DMS53 (cell line): ENCODE measurements at regions not wholly inside any gene's neighbourhood (a gene's known extent, or its start where the extent isn't known, plus 50 kb on each side); places are given as distances from the start of the nearest gene placed in this dataset.

Experiments
- DNase-seq: peaks from one replicate; lab custom pipeline; 2025; lab: John Stamatoyannopoulos, UW

DNA sequence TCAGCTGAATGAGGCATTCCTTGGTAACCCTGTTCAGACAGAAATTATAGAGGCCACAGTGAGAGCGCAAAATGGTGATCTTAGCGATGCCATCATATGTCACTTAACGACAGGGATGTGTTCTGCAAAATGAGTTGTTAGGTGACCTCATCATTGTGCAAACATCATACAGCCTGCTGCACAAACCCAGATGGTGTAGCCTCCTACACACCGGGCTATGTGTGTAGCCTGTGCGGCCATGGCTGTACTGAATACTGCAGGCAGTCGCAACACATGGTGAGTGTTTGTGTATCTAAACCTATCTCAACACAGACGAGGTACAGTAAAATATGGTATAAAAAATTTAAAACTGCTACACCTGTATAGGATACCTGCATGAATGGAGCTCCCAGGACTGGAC, 234.1 kb upstream of the PMEPA1 start:
- DNase-seq = peak; percentile 34

DNA sequence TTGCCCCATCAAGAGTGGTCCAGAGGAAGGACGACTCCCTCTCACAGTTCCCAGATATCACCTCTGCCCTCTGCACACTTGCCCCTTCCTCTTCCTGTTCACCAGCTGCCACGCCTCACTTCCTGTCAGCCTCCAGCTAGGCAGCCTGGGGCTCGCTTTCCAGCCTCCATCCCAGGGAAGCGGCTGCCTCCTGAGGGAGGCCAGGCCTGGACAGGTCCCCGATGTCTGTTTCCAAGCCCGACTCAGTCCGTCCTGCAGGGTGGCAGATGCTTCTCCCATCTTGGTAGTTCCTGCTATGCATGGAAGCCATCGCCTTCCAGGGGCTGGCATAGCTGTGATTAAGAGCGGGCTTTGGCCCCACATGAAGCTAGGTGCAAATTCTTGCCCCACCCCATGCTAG, 233.5 kb upstream of the PMEPA1 start:
- DNase-seq = no peak

DNA sequence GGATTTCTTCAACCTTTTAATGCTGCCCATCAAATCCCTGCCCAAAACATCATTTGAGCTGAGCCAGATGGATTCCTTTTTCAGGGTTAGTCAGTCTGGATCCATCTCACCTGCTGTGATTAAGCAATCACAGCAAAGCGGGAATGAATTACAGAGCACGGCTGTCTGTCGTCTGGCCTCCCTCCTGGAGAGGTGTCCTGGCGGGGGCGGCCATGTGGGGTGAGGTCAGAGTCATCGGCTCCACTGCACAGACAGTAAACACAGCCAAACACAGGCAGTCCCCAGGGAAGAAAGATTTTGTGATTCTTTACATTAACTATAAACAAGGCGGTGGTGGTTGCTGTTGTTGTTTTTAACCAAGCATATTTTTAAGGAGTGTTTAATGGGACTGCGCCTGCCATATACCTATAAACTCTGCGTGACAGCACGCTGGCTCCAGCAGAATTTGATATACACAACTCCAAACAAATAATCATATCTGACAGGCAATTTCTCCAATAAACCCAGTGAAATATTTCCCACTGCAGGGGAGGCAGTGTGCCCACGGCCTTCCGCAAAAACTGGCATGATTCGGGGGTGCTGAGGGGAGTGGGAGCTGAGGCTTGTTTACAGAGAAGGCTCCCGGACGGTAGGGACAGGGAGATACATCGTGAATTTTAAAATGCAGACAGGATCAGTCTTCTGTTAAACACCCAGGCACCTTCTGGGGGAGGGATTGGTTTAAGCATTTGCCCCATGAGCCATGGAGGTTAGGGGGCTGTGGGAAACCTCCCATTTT, 232.0 kb upstream of the PMEPA1 start:
- DNase-seq = no peak

DNA sequence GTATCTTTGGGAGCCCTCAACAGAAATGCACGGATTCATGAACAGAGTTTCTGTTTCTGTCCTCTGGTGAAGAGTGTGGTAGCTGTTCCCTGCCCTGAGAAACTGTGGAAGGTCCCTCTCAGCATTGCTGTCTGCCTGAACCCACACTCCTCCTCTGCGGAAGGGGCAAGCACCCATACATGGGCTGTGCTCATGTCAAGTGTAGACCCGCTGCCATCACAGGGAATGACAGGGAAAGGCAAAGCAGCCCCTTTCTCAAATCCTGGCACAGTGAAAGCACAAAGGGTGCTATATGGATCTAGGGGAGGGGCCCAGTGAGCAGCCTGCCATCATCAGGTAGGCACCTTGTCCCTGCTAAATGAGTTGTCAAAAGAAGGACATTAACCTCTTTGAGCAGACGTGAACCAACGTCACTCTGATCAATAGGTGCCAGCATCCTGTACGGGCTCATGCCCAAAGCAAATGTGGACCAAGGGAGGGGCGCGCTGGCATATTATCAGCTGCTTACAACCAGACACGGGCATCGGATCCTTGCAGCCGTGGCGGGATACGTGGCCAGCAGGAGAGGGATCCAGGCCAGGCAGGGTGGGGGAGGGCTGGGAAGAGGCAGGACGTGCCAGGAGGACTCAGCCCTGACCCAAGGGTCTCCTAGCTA, 231.2 kb upstream of the PMEPA1 start:
- DNase-seq = no peak

DNA sequence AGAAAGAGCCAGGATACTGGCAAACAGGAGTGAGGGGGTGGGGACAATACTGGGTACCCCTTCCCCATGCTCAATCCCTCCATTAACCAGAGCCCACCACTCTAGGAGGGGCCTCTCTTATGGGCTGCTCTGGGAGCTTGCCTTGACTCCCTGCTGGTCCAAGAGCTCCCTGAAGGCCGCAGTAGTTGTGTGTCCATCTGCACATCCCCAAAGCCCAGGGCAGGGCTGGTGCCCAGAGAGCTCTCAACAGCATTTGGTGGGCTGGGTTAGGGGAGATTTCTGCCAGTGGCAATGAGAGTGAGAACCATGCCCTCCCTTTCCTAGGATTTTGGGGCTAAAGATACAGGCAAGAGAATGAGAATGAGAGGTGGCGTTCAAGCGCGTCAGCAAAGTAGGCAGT, 230.6 kb upstream of the PMEPA1 start:
- DNase-seq = no peak

DNA sequence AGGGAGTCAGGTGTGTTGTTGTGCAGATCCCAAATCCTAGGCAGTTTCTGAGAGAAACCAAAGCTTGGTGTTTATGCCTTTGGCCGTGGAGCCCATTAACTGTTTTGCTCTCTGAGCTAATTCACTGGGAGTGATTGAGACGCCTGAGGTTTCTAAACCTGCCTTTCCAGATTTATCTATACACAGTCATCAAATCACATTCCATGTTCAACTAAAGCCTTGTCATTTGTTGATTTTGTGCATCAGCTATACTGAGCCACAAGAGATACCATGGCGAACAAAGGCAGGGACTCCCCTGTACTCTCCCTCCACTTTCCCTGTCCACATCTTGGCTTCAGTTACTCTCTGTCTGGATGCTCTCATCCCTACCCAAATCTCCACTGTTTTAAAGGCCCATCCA, 229.7 kb upstream of the PMEPA1 start:
- DNase-seq = no peak

DNA sequence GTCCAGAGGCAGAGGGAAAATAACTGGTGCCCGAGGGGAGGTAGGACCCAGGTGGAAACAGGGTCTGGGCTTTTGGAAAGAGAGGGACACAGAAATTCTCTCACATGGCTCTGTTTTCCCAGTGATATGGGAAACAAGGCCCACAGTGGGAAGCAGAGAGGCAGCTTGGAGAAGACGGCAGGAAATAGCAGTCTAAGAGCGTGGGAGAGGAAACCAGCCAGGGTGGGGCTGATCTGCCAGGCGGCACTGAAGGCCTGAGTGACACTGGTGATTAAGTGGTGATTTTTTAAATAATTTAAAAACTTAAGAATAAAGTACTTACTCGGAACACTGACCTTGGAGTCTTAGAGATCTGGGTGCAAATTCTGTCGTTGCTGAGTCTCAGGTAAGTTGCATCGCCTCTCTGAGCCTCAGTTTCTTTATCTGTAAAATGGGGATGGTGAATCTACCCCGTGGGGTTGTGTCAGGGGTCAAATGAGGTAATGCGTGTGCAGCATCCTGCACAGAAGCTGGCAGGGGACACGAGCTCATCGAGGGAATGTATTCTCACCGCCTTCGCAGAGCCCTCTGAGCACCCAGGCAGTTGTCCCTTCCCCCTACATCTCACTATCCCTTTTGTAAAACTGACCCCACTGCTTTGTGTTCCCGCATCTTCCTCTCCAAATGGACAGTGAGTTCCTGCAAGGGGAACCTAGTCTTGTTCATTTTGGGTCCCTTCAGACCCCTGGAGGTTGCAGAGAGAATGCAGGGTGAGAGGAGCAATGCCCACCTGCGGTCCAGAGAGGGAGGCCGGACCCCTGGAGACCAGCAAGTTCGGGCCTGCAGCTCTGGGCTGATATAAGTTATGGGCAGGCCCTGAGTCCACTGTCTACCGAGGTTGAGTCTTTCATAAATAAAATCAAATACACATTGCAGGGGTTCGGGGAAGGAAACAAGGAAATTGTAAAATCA, 228.6 kb upstream of the PMEPA1 start:
- DNase-seq = no peak

DNA sequence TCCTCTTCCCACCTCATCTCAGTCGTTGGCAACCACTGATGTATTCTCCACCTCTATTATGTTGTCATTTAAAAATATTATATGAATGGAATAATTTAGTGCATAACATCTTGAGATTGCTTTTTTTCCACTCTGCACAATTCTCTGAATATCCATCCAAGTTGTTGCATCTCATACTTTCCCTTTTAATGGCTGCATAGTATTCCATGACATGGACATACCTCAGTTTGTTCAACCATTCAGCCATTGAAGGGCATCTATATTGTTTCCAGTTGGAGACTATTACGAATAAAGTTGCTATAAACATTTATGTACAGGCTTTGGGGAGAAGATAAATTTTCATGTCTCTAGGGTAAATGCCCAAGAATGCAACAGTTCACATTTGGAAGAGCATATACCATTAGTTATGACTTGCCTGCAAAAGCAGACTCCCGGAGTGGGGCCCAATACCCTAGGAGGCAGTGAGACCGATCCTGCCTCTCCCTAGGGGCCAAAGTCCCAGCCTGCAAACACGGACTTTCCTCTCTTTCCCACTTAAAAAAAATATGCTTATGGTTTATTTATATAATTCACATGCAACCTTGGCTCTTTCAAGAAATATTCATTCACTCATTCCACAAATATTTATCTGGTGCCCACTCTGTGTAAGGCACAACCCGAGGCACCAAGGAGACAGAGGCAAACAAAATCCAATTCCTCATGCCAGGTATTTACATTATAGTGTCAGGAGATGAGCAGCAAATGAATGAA, 227.0 kb upstream of the PMEPA1 start:
- no peak for DNase-seq

DNA sequence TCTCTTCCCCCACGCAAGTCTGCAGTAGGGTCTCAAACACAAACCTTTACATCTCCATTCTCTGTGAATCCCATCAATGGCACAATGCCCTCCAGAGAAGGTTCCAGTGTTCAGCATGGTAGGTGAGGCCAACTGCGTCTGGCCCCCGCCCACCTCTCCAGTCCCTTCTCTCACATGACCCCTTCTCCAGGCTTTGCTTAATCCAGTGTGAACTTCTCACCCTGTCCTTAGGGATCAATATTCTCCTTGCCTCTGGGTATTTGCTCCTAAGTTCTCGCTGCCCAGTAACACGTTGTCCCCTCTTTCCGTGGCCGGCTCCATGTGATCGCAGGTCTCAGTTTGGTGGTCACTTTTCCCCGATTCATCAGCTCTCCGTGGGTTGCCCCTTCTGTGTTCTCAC, 225.1 kb upstream of the PMEPA1 start:
- no peak for DNase-seq

DNA sequence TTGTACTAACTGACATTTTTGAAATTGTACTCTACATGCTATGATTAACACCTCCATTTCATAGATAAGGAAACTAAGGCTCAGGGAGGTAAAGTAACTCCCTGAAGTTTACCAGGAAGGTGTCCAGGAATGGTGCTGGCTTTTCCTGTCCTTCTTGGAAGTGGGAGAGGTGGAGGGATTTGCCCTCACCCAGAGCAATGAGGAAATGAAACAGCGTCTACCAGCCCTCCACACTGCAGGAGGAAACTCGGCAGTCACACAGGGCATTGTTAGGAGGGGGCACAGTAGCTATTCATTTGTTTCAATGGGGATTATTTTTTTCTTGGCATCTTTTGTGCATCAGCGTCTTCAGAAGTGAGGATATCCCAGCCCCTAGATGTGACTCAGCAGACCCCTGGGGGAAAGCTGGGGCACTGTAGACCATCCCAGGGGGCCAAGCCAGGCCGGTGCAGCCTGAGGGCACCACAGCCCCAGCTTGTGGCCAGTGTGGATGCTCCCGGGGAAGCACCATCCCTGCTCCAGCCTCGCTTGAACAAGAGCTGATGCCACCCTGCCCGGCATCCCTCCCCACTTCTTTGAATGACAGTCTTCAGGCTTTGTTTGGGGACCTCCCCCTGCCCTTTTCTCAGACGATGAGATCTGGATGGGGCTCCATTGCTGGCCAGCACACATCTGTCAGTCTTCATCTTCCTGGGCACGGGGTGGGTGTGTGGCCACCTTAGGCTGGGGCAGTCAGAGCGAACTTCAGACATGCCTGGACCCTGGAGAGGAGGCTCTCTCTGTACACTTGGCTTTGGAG, 224.4 kb upstream of the PMEPA1 start:
- no peak for DNase-seq

DNA sequence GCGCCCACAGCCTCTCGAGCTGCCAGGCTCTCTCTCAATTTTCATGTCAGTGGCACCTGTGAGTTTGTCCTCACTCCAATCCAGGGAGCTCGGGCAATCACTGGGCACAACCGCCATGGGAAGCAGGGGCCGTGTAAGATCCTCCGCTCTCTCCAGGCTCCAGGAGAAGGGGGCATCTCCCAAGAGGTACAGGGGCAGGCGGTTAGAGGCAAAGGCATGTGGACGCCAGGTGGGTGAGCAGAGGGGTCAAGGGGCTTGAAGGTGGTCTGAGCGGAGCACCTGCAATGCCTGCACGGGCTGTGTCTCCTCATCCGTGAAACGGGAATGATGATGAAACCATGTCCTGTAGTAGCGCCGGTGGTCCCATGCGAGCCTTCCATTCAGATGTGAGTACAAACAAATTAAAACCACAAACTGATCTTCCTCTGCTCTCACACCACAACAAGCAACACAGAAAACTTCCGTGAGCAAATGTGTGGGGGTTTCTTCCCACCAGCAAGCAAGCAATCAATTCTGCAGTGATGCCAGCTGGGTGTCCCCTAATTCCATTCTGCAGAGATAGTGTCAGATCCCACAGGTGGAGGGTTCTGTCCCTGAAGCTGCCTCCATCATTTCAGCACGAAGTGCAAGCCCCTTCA, 222.5 kb upstream of the PMEPA1 start:
- DNase-seq = no peak

DNA sequence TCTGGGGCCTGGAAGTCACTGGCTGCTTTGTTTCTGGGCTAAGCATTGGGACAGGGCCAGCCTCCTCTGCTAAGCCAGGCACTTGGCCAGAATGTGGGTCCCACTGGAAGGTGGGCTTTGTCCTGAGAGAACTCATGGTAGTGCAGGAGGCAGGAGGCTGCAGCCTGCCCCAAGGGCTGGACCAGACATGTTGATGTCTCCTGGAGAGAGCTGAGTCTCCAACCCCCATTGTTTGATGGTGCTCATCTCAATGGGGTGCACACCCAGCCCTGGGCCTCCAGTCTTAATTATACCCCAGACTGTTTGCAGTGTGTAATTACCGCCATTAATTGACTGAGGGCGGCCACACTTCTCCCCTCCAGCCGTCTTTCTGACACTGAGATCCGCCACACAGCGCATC, 220.5 kb upstream of the PMEPA1 start:
- DNase-seq = no peak

DNA sequence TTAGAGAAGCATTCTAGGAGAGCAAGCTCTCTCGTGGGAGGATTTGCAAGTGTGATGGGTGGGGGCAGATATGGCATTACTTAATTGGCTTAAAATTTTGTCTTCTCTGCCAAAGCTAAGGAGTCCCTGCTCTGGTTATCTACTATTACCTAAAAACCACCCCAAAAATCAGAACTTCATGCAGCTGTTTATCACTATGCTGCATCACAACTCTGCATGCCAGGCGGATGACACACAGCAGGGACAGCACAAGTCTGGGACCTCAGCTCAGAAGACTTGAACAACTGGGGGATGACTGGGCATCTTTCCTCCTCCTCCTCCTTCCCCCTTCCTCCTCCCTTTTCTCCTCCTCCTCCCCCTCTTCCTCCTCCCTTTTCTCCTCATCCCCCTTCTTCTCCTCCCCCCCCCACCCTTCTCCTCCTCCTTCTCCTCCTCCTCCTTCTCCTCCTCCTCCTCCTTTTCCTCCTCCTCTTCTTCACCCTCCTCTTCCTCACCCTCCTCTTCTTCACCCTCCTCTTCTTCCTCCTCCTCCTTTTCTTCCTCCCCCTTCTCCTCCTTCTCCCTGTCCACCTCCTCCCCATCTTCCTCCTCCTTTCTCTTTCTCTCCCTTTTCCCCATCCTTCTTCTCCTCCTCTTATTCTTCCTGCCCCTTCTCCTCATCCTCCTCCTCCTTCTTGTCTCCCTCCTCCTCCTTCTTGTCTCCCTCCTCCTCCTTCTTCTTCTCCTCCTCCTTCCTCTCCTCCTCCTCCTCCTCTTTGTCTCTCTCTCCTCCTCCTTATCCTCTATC, 218.6 kb upstream of the PMEPA1 start:
- DNase-seq = no peak

DNA sequence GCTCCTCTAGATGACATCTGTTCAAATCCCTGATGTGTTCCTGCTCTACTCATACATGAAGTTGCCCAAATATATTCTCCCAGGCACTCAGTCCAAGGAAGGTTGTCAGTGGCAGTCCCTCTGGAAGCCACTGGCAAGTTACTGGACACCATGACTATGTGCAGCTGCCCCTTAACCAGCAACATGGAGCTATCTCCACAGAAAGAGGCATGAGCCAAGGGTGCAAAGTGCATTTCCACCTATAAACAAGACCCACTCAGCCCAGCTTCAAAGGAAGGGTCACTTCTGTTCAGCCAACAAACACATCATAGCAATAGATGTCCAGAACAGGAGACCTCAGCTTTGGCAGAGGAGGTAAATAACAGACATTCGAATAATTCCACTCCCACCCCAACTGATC, 217.6 kb upstream of the PMEPA1 start:
- DNase-seq = no peak

DNA sequence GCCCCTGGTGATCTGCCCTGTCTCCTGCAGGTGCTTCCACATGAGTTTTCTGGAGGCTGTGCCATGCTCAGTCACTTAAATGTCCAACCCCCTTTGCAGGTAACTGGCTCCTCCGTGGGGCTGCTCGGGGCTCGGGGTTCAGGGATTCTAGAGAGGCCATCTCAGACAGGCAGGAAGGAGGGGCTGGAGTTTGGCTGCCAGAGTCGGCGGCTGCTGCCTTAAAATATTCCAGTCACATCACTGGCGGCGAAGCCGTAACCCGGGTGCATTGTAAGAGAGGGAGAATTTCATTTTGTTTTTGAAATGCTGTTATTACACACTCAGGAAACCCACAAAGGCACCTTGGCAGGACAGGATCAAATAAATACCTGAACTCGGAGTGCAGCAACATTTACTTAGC, 212.9 kb upstream of the PMEPA1 start:
- DNase-seq = no peak

DNA sequence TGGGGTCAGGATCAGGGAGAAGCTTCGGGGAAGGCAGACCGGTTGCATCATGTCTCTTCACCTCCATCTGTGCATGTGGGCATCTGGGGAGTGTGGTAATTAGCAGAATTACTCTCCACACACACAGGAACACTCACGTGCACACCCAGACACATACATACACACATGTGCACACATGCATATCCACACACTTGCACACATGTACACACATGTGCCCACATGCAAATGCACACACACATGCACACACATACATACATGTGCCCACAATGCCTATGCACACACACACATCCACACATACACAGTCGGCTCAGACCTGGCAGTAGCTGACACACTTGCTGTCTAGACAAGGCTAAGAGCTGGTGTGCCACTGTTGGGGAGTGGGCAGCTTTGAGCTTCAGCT, 212.3 kb upstream of the PMEPA1 start:
- no peak for DNase-seq

DNA sequence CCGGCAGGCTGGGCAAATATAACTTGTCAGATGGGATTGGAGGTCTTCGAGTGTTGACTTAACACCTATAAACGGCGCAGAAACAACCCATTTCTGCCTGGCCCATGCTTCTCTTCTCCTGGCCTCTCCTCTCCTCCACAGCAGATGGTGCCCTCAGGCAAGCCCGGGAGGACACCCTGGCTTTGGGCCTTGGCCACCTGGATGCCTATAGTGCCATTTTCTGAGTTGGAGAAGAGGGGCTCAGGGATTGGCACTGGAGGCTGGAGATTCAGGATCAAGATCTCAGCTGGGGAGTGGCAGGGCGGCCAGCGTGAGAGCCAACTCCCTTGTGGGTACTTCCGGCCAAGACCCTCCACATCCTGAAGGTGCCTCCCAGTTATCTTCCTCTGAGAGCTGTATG, 211.9 kb upstream of the PMEPA1 start:
- no peak for DNase-seq

DNA sequence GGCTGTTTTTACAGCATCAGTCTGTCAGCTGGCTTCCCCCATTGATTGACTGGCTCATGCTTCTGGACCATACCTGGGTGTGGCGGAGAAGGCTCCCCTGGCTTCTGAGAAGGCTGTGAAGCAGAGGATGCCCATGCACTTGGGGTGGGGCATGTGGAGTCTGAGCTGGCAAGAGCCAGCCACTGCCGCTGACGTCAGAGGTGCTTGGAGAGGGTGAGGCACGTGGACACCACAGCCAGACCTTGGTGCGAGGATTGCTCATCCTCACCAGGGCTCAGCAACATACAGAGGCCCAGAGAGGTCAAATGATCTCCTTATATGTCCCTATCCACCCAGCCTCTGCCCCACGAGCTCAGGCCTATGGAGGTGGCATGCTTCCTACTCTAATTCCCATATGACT, 211.2 kb upstream of the PMEPA1 start:
- no peak for DNase-seq

DNA sequence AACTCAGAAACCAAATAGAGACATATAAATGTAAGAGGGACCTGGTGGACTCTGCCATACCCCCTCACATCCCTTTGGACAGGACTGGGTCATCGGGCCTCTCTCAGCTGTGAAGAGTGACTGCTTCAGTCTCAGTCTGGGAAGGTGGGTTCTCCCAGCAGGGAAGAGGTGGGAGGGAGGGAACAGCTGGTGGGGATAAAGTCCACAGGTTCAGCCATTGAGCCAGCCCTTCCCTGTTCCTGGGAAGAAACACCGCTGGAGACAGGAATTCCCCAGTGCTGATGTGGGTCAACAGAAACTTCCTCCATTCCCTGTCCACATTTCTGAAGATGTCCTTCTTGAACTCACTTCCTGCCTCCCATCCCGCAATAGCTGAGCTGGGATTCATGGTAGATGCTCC, 209.2 kb upstream of the PMEPA1 start:
- no peak for DNase-seq

DNA sequence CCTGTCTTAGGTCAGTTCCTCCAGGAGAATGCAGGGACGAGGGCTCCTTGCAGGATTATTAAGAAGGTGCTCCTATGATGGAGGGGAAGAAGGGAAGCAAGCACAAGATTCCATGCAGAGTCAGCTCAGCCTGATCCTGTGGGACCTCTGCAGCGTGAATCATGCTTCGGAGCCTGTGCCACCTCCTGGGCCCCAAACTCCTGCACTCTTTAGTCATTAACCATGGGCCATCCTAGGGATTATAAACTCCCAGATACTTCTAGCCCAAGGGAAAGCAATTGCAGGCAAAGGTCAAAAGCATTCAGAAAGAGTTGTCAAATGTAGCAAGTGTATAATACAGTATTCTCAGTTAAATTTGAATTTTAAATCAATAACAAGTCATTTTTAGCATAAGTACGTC, 208.7 kb upstream of the PMEPA1 start:
- DNase-seq = no peak
